Non-pigmented ciliary epithelial cell (primary cell): ENCODE measurements at regions not wholly inside any gene's neighbourhood (a gene's known extent, or its start where the extent isn't known, plus 50 kb on each side); places are given as distances from the start of the nearest gene placed in this dataset.
A peak's percentile ranks its signal among the peaks of the same experiment; 100 is the strongest.

Source experiments
- DNase-seq: peaks from one replicate; pipeline ENCODE4 v3.0.0-alpha.2; 2010; ENCODE audit warnings: low read depth

DNA sequence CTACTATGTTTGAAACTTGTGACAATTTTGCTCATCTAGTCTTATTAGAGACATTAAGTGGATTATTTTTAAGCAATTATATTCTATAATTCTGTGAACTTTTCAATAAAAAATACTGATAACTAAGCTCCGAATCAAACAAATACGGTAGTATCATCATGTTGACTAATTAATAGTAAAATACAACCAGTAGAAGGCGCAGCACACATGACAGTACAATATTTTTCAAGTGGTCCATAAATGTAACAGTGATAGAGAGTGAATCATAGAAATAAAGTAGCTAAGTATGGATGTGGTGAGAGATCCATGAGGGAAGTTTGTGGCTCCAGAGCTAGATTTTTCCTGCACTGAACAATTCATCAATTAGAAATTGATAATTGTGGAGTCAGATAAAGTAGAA, 666.2 kb downstream of the KCTD8 start:
- DNase-seq, result no peak

DNA sequence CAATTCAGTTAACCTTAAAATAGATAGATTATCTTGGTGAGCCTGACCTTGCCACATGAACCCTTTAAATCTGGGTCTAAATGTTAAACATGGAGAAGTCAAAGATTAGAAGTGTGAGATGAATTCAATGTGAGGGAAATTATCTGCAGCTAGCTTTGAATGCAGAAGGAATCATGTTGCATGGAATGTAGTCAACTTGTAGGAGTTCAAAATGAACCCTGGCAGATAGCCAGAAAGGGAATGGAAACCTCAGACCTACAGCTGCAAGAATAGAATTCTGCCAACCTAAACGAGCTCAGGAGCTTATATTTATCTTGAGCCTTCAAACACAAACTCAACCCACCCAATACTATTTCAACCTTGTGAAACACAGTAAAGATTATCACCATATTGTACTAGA, 632.5 kb downstream of the KCTD8 start:
- no peak for DNase-seq

DNA sequence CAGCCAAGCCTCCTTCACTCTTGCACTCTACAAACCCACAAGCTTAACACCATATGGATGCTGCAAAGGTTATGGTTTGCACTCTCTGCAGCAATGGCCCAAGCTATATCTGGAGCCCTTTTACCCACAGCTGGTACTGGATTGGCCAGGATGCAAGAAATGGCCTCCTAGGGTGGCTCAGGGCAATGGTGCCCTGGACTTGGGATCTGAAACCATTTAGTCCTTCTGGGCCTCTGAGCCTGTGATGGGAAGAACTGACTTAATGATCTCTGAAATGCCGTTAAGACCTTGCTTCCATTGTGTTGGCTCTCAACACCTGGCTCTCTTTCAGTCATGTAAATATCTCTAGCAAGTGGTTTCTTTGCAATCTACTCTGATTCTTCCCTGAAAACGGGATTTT, 626.0 kb downstream of the KCTD8 start:
- no peak for DNase-seq

GRCh38 chr4:43835869-43836268, 612.7 kb downstream of the KCTD8 start:
- no peak for DNase-seq

- DNase-seq, result peak; percentile 28
Observed at GRCh38 chr4:43837171-43837570, 611.4 kb downstream of the KCTD8 start.

GRCh38 chr4:43837604-43838003, 611.0 kb downstream of the KCTD8 start:
- no peak for DNase-seq

GRCh38 chr4:43842594-43842993, 606.0 kb downstream of the KCTD8 start:
- DNase-seq, result no peak

GRCh38 chr4:43843501-43843900, 605.1 kb downstream of the KCTD8 start:
- peak; percentile 20 for DNase-seq

GRCh38 chr4:43846111-43846587, 602.5 kb downstream of the KCTD8 start:
- DNase-seq, result no peak

- no peak for DNase-seq
Observed at GRCh38 chr4:43853565-43854264, 594.9 kb downstream of the KCTD8 start.

DNA sequence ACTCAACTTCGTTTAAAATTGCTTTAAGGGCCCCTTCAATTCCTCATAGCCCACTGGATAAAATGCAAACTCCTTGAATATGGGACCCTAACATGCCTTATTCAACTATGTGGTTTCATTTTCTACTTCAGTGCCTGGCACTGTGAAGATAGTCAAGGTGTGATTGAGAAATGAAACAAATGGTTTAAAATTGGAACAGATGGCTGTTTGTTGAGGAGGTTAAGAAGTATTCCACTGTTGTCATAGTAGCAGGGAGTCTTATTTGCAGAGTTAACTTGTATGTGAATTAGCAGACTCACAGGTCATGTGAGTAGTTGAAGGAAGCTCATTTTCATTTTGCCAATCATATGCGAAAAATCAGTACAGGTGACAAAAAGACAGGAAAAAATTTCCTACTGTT, 593.3 kb downstream of the KCTD8 start:
- DNase-seq, result no peak

DNA sequence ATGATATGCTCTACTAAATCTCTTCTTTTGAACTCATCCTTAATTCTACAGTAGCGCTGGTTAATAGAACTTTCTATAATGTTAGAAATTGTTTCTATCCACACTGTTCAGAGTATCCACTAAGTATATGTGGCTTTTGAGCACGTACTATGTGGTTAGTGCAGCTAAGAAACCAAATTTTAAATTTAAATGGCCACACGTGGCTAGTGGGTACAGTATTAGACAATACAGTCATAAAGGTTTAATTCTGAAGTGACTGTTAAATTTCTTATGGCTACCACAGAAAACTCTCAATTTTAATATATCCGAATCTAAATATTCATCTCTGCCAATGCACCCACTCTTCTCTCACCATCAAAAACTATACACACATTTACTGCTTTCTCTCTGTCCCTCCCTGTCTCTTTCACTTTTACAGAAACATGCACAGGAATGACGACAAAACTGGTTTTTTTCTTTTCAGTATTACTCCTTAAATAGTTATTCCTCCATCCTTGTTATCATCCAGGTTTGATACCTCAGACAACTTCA, 583.9 kb downstream of the KCTD8 start:
- DNase-seq, result no peak

- no peak for DNase-seq
Observed at GRCh38 chr4:43867908-43868307, 580.7 kb downstream of the KCTD8 start.

DNA sequence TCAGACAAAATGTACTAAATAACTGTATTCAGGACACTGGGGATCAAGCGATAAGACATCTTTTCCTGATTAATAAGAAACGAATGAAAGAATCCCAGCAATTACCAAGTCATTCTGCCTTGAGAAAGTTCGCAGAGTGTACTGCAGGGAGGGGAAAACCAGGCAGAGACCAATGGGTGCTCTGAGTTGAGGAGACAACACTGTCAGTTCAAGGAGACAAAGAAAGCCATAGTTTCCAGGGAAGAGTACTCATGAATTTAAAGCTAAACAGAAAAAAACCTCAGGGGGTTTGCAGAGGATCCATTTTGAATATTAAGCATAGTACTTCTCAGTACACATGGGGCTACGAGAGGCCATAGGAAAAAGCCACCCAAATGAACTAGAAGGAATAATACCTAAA, 573.0 kb downstream of the KCTD8 start:
- no peak for DNase-seq

DNA sequence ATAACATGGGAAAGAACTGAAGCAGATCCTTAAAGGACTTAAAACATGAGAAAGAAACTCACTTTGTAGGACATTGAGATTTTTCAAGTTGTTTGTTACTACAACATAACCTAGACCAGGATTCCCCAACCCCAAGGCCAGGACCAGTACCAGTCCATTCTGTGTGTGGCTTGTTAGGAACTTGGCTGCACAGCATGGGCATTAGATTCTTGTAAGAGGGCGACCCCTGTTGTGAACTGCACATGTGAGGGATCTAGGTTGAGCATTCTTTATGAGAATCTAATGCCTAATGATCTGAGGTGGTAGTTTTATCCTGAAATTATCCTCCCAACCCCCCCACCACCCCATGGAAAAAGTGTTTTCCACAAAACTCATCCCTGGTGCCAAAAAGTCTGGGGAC, 566.1 kb downstream of the KCTD8 start:
- no peak for DNase-seq

- no peak for DNase-seq
Observed at GRCh38 chr4:43886196-43886595, 562.4 kb downstream of the KCTD8 start.

- no peak for DNase-seq
Observed at GRCh38 chr4:43898836-43899235, 549.8 kb downstream of the KCTD8 start.

- no peak for DNase-seq
Observed at GRCh38 chr4:43903456-43903855, 545.2 kb downstream of the KCTD8 start.

GRCh38 chr4:43918377-43918776, 530.2 kb downstream of the KCTD8 start:
- no peak for DNase-seq

- DNase-seq, result no peak
Observed at GRCh38 chr4:43932448-43932847, 516.2 kb downstream of the KCTD8 start.

GRCh38 chr4:43943998-43944397, 504.6 kb downstream of the KCTD8 start:
- DNase-seq, result no peak

GRCh38 chr4:43959976-43960375, 488.6 kb downstream of the KCTD8 start:
- no peak for DNase-seq

GRCh38 chr4:43968011-43968410, 480.6 kb downstream of the KCTD8 start:
- no peak for DNase-seq

- DNase-seq, result no peak
Observed at GRCh38 chr4:43983610-43984009, 465.0 kb downstream of the KCTD8 start.
